HG03439 (cell line): ENCODE measurements at regions not wholly inside any gene's neighbourhood (a gene's known extent, or its start where the extent isn't known, plus 50 kb on each side); places are given as distances from the start of the nearest gene placed in this dataset.
"Not testable (repeated sequence)": the region's sequence is repeated elsewhere in the genome, so short reads cannot be mapped to it uniquely, and the experiment has no call there.

Experiments
- ATAC-seq: cut with Tn5 transposase; IDR thresholded peaks from one replicate; pipeline ENCODE4 v1.9.1; 2021; ENCODE audit warnings: mild to moderate bottlenecking, moderate library complexity; ENCODE audit not compliant: unreplicated experiment

GRCh38 chr15:35211240-35211902, 126.3 kb upstream of the NANOGP8 start:
- ATAC-seq, result no peak

GRCh38 chr15:35210370-35210769, 125.3 kb upstream of the NANOGP8 start:
- ATAC-seq, result no peak

- no peak for ATAC-seq
Measured at GRCh38 chr15:35209838-35210237, 124.7 kb upstream of the NANOGP8 start.

GRCh38 chr15:35208353-35208752, 123.3 kb upstream of the NANOGP8 start:
- ATAC-seq, result no peak

- ATAC-seq, result no peak
Measured at GRCh38 chr15:35206060-35206675, 121.1 kb upstream of the NANOGP8 start.

GRCh38 chr15:35198197-35198596, 113.1 kb upstream of the NANOGP8 start:
- ATAC-seq, result no peak

- no peak for ATAC-seq
Measured at GRCh38 chr15:35197754-35198153, 112.7 kb upstream of the NANOGP8 start.

- ATAC-seq, result no peak
Measured at GRCh38 chr15:35197306-35197705, 112.2 kb upstream of the NANOGP8 start.

GRCh38 chr15:35196273-35196672, 111.2 kb upstream of the NANOGP8 start:
- no peak for ATAC-seq

- no peak for ATAC-seq
Measured at GRCh38 chr15:35195649-35196048, 110.6 kb upstream of the NANOGP8 start.

GRCh38 chr15:35195031-35195430, 109.9 kb upstream of the NANOGP8 start:
- ATAC-seq, result no peak

GRCh38 chr15:35194296-35194695, 109.2 kb upstream of the NANOGP8 start:
- ATAC-seq, result no peak

- ATAC-seq, result no peak
Measured at GRCh38 chr15:35191783-35192182, 106.7 kb upstream of the NANOGP8 start.

GRCh38 chr15:35186346-35186745, 101.3 kb upstream of the NANOGP8 start:
- ATAC-seq, result no peak

- ATAC-seq, result no peak
Measured at GRCh38 chr15:35184646-35185045, 99.6 kb upstream of the NANOGP8 start.

- peak; percentile 59 for ATAC-seq
Measured at GRCh38 chr15:35182841-35183479, 97.9 kb upstream of the NANOGP8 start.

GRCh38 chr15:35181538-35181937, 96.4 kb upstream of the NANOGP8 start:
- ATAC-seq, result peak; percentile 71

GRCh38 chr15:35179739-35180138, 94.6 kb upstream of the NANOGP8 start:
- ATAC-seq, result no peak

- not testable (repeated sequence) for ATAC-seq
Measured at GRCh38 chr15:35178186-35178585, 93.1 kb upstream of the NANOGP8 start.

- ATAC-seq, result no peak
Measured at GRCh38 chr15:35174948-35175347, 89.9 kb upstream of the NANOGP8 start.

- ATAC-seq, result no peak
Measured at GRCh38 chr15:35173444-35174118, 88.5 kb upstream of the NANOGP8 start.

- ATAC-seq, result no peak
Measured at GRCh38 chr15:35170207-35170606, 85.1 kb upstream of the NANOGP8 start.
